SK-N-SH treated with all-trans-retinoic acid at 6 μM for 48 hours (cell line): ENCODE measurements at regions not wholly inside any gene's neighbourhood (a gene's known extent, or its start where the extent isn't known, plus 50 kb on each side); places are given as distances from the start of the nearest gene placed in this dataset.

Experiments used
- ATAC-seq: fragments of 200-7000 bp; cut with Tn5 transposase; 3 replicates; pipeline ENCODE4 v1.9.1; 2020; ENCODE audit warnings: mild to moderate bottlenecking, moderate library complexity
- ARNTL ChIP-seq: fragments of 450-650 bp; formaldehyde crosslinking; IDR thresholded peaks from 2 replicates; pipeline ENCODE4 v1.5.0; 2020; ENCODE audit warnings: low read depth, mild to moderate bottlenecking, moderate library complexity, borderline replicate concordance
- BACH2 ChIP-seq: fragments of 250-450 bp; sonication (Bioruptor Pico); IDR thresholded peaks from 2 replicates; pipeline ENCODE4 v1.9.0; 2021; ENCODE audit warnings: mild to moderate bottlenecking, borderline replicate concordance
- CREB5 ChIP-seq: fragments of 250-450 bp; sonication (Bioruptor Pico); IDR thresholded peaks from 2 replicates; pipeline ENCODE4 v1.5.1; 2020; ENCODE audit warnings: low read depth, mild to moderate bottlenecking, moderate library complexity
- CSDC2 ChIP-seq: fragments of 250-450 bp; sonication (Bioruptor Pico); IDR thresholded peaks from 2 replicates; pipeline ENCODE4 v1.5.0; 2020; ENCODE audit warnings: mild to moderate bottlenecking, moderate library complexity
- ESRRG ChIP-seq: fragments of 250-450 bp; sonication (Bioruptor Pico); IDR thresholded peaks from 2 replicates; pipeline ENCODE4 v1.6.1; 2021; ENCODE audit warnings: mild to moderate bottlenecking
- GLIS3 ChIP-seq: fragments of 250-450 bp; sonication (Bioruptor Pico); IDR thresholded peaks from 2 replicates; pipeline ENCODE4 v1.5.0; 2020; ENCODE audit warnings: mild to moderate bottlenecking, moderate library complexity
- ISL1 ChIP-seq: fragments of 250-450 bp; sonication (Bioruptor Pico); IDR thresholded peaks from 2 replicates; pipeline ENCODE4 v2.1.2; 2022; ENCODE audit warnings: mild to moderate bottlenecking, moderate library complexity
- OSR1 ChIP-seq: fragments of 250-450 bp; sonication (Bioruptor Pico); IDR thresholded peaks from 2 replicates; pipeline ENCODE4 v1.8.0; 2022; ENCODE audit warnings: moderate library complexity, mild to moderate bottlenecking, inconsistent platforms
- PATZ1 ChIP-seq: fragments of 250-450 bp; sonication (Bioruptor Pico); IDR thresholded peaks from 2 replicates; pipeline ENCODE4 v1.8.0; 2020; ENCODE audit warnings: mild to moderate bottlenecking, moderate library complexity, borderline replicate concordance
- PPARA ChIP-seq: fragments of 250-450 bp; sonication (Bioruptor Pico); IDR thresholded peaks from 2 replicates; pipeline ENCODE4 v1.5.0; 2020; ENCODE audit warnings: mild to moderate bottlenecking, borderline replicate concordance
- RARB ChIP-seq: fragments of 250-450 bp; sonication (Bioruptor Pico); IDR thresholded peaks from 2 replicates; pipeline ENCODE4 v1.8.0; 2021; ENCODE audit warnings: mild to moderate bottlenecking, moderate library complexity
- SNAI2 ChIP-seq: fragments of 250-450 bp; sonication (Bioruptor Pico); IDR thresholded peaks from 2 replicates; pipeline ENCODE4 v1.5.0; 2020; ENCODE audit warnings: mild to moderate bottlenecking, moderate library complexity
- TCF4 ChIP-seq: fragments of 250-450 bp; sonication (Bioruptor Pico); IDR thresholded peaks from 2 replicates; pipeline ENCODE4 v1.8.0; 2021; ENCODE audit warnings: mild to moderate bottlenecking, moderate library complexity, borderline replicate concordance
- TOX ChIP-seq: fragments of 250-450 bp; sonication (Bioruptor Pico); IDR thresholded peaks from 2 replicates; pipeline ENCODE4 v1.8.0; 2021; ENCODE audit warnings: mild to moderate bottlenecking, moderate library complexity, borderline replicate concordance
- ZC3H10 ChIP-seq: fragments of 250-450 bp; sonication (Bioruptor Pico); IDR thresholded peaks from 2 replicates; pipeline ENCODE4 v1.5.1; 2021; ENCODE audit warnings: mild to moderate bottlenecking, moderate library complexity
- ZFP3 ChIP-seq: fragments of 250-450 bp; sonication (Bioruptor Pico); IDR thresholded peaks from 2 replicates; pipeline ENCODE4 v1.5.0; 2020; ENCODE audit warnings: mild to moderate bottlenecking, moderate library complexity
- ZFP30 ChIP-seq: fragments of 450-650 bp; formaldehyde crosslinking; IDR thresholded peaks from 2 replicates; pipeline ENCODE4 v1.5.0; 2022; ENCODE audit warnings: mild to moderate bottlenecking, moderate library complexity
- ZNF565 ChIP-seq: fragments of 450-650 bp; formaldehyde crosslinking; conservative IDR thresholded peaks from 2 replicates; pipeline ENCODE4 v1.5.0; 2020; ENCODE audit warnings: low read depth, mild to moderate bottlenecking, moderate library complexity
- ZNF70 ChIP-seq: fragments of 450-650 bp; formaldehyde crosslinking; IDR thresholded peaks from 2 replicates; pipeline ENCODE4 v1.5.0; 2020; ENCODE audit warnings: mild to moderate bottlenecking, moderate library complexity
- ZNF8 ChIP-seq: fragments of 450-650 bp; formaldehyde crosslinking; IDR thresholded peaks from 2 replicates; pipeline ENCODE4 v1.5.0; 2020; ENCODE audit warnings: mild to moderate bottlenecking, moderate library complexity
- TF ChIP-seq, protein P1 (sequence below): fragments of 250-450 bp; sonication (Bioruptor Pico); IDR thresholded peaks from 2 replicates; pipeline ENCODE4 v1.8.0; 2021; ENCODE audit warnings: low read depth, mild to moderate bottlenecking, moderate library complexity, borderline replicate concordance
- TF ChIP-seq, protein P2 (sequence below): fragments of 250-450 bp; sonication (Bioruptor Pico); IDR thresholded peaks from 2 replicates; pipeline ENCODE4 v1.5.0; 2020; ENCODE audit warnings: mild to moderate bottlenecking, moderate library complexity
- TF ChIP-seq, protein P3 (sequence below): fragments of 250-450 bp; sonication (Bioruptor Pico); IDR thresholded peaks from 2 replicates; pipeline ENCODE4 v1.5.1; 2021; ENCODE audit warnings: mild to moderate bottlenecking, moderate library complexity

- no peak for ATAC-seq
- TF ChIP-seq, protein P1, sequence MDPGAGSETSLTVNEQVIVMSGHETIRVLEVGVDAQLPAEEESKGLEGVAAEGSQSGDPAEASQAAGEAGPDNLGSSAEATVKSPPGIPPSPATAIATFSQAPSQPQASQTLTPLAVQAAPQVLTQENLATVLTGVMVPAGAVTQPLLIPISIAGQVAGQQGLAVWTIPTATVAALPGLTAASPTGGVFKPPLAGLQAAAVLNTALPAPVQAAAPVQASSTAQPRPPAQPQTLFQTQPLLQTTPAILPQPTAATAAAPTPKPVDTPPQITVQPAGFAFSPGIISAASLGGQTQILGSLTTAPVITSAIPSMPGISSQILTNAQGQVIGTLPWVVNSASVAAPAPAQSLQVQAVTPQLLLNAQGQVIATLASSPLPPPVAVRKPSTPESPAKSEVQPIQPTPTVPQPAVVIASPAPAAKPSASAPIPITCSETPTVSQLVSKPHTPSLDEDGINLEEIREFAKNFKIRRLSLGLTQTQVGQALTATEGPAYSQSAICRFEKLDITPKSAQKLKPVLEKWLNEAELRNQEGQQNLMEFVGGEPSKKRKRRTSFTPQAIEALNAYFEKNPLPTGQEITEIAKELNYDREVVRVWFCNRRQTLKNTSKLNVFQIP = no peak
- TF ChIP-seq PPARA (CRISPR knock-in tag) (no peak), CREB5 (CRISPR knock-in tag) (no peak), ZNF70 (no peak), SNAI2 (CRISPR knock-in tag) (no peak), ZC3H10 (CRISPR knock-in tag) (no peak), ZNF8 (no peak), ISL1 (CRISPR knock-in tag) (no peak), BACH2 (CRISPR knock-in tag) (no peak), OSR1 (CRISPR knock-in tag) (no peak), TCF4 (no peak), GLIS3 (CRISPR knock-in tag) (no peak), ZFP30 (CRISPR knock-in tag) (no peak), ESRRG (CRISPR knock-in tag) (no peak), ARNTL (CRISPR knock-in tag) (no peak), CSDC2 (CRISPR knock-in tag) (no peak), ZNF565 (CRISPR knock-in tag) (no peak), PATZ1 (CRISPR knock-in tag) (no peak)
- TF ChIP-seq, protein P2, sequence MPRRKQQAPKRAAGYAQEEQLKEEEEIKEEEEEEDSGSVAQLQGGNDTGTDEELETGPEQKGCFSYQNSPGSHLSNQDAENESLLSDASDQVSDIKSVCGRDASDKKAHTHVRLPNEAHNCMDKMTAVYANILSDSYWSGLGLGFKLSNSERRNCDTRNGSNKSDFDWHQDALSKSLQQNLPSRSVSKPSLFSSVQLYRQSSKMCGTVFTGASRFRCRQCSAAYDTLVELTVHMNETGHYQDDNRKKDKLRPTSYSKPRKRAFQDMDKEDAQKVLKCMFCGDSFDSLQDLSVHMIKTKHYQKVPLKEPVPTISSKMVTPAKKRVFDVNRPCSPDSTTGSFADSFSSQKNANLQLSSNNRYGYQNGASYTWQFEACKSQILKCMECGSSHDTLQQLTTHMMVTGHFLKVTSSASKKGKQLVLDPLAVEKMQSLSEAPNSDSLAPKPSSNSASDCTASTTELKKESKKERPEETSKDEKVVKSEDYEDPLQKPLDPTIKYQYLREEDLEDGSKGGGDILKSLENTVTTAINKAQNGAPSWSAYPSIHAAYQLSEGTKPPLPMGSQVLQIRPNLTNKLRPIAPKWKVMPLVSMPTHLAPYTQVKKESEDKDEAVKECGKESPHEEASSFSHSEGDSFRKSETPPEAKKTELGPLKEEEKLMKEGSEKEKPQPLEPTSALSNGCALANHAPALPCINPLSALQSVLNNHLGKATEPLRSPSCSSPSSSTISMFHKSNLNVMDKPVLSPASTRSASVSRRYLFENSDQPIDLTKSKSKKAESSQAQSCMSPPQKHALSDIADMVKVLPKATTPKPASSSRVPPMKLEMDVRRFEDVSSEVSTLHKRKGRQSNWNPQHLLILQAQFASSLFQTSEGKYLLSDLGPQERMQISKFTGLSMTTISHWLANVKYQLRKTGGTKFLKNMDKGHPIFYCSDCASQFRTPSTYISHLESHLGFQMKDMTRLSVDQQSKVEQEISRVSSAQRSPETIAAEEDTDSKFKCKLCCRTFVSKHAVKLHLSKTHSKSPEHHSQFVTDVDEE (CRISPR knock-in tag) = no peak
- TF ChIP-seq, protein P3, sequence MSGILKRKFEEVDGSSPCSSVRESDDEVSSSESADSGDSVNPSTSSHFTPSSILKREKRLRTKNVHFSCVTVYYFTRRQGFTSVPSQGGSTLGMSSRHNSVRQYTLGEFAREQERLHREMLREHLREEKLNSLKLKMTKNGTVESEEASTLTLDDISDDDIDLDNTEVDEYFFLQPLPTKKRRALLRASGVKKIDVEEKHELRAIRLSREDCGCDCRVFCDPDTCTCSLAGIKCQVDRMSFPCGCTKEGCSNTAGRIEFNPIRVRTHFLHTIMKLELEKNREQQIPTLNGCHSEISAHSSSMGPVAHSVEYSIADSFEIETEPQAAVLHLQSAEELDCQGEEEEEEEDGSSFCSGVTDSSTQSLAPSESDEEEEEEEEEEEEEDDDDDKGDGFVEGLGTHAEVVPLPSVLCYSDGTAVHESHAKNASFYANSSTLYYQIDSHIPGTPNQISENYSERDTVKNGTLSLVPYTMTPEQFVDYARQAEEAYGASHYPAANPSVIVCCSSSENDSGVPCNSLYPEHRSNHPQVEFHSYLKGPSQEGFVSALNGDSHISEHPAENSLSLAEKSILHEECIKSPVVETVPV (CRISPR knock-in tag) = no peak
These were observed 458.4 kb upstream of the LRRC4C start for GRCh38 chr11:41917900-41918299.

- ATAC-seq = no peak
- no peak for TF ChIP-seq ZNF8
- no peak for TF ChIP-seq ISL1 (CRISPR knock-in tag)
- no peak for TF ChIP-seq ZFP30 (CRISPR knock-in tag)
- no peak for TF ChIP-seq ZC3H10 (CRISPR knock-in tag)
- no peak for TF ChIP-seq TCF4
- TF ChIP-seq SNAI2 (CRISPR knock-in tag) = no peak
- no peak for TF ChIP-seq TOX (CRISPR knock-in tag)
- TF ChIP-seq CREB5 (CRISPR knock-in tag) = no peak
- TF ChIP-seq ZNF70 = no peak
- no peak for TF ChIP-seq BACH2 (CRISPR knock-in tag)
- TF ChIP-seq, protein P2 (CRISPR knock-in tag) = no peak
- no peak for TF ChIP-seq ESRRG (CRISPR knock-in tag)
- TF ChIP-seq, protein P3 (CRISPR knock-in tag) = no peak
- TF ChIP-seq ZFP3 (CRISPR knock-in tag) = no peak
- no peak for TF ChIP-seq ARNTL (CRISPR knock-in tag)
- no peak for TF ChIP-seq PPARA (CRISPR knock-in tag)
- no peak for TF ChIP-seq RARB (CRISPR knock-in tag)
- no peak for TF ChIP-seq ZNF565 (CRISPR knock-in tag)
These were observed 460.9 kb upstream of the LRRC4C start for GRCh38 chr11:41920374-41920773.
